ENCODE measurements at regions not wholly inside any gene's neighbourhood (a gene's known extent, or its start where the extent isn't known, plus 50 kb on each side); places are given as distances from the start of the nearest gene placed in this dataset.
"Not testable (repeated sequence)": the region's sequence is repeated elsewhere in the genome, so short reads cannot be mapped to it uniquely, and the experiment has no call there.

DNA sequence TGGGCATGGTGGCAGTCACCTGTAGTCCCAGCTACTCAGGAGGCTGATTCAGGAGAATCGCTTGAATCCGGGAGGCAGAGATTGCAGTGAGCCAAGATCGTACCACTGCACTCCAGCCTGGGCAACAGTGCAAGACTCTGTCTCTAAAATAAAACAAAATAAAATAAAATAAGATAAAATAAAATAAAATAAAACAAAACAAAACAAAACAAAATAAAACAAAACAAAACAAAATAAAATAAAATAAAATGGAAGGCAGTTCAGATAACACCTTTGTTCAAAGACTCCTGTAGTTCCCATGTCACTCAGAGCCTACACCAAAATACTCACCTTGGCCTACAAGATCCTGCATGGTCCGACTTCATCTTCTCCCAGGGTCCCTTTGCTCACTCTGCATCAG is 61.3 kb downstream of the SYF2 start:
- H3K4me3 ChIP-seq (replicated peaks; ENCODE audit: low read depth, low read length); DNase-seq (ENCODE audit: low read depth): not testable (repeated sequence)

DNA sequence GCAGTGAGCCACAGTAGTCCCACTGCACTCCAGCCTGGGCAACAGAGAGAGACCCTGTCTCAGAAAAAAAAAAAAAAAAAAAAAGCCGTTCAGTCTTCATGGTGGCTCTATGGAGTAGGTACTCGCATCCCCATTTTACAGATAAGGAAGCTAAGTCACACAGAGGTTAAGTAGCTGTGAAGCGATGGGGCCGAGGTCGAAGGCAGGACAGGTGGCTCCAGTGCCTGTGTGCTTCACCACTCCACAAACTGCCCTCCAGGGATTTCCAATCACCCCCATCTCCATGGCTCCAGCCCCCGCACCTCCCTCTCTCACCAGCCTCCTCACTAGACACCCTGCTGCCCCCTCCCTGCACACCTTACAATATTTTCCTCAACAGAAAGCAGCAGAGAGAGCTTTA is 61.9 kb downstream of the SYF2 start:
- no peak overlapping the region for H3K4me3 ChIP-seq (replicated peaks; ENCODE audit: low read depth, low read length)
- no peak for TF ChIP-seq CTCF (IDR thresholded peaks at IDR 0.05; ENCODE audit: low read length, missing control alignments)
- no peak for DNase-seq (ENCODE audit: low read depth)

DNA sequence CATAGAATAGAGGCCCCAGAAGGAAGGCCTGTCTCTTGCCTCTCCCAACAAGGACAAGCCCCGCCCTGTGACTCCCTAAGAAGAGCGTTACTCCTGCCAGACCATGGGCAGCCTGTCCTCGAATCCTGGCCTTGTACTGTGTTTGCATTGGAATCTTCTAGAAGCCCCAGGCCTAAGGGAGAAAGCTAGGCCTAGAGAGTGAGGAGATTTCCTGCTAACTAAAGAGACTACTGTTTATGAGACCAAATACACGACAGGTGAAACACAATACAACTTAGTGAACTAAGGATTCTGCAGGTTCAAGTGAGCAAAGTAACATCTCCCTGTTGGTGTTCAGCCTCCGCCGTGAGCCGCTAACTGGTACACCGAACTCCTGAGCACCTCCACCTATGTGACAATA is 62.7 kb downstream of the SYF2 start:
- TF ChIP-seq CTCF (IDR thresholded peaks at IDR 0.05; ENCODE audit: low read length, missing control alignments), result no peak
- DNase-seq (ENCODE audit: low read depth), result no peak
- no peak overlapping the region for H3K4me3 ChIP-seq (replicated peaks; ENCODE audit: low read depth, low read length)

DNA sequence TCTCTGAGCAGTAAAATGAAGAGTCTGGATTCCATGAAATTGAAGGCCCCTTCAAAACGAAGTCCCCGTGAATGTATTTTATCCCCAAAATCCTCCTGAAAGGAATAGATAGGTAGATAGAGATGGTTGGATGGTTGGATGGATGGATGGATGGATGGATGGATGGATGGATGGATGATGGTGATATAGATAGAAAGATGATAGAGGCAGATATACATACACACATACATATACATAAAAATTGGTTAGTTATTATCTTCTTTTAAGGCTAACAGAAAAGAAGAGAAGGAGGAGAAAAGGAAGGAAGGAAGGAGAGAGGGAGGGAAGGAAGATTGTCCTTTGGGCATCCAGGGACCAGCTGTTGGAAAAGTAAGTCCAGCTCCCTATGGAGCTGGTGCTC is 63.1 kb downstream of the SYF2 start:
- no peak overlapping the region for H3K4me3 ChIP-seq (replicated peaks; ENCODE audit: low read depth, low read length)
- no peak for TF ChIP-seq CTCF (IDR thresholded peaks at IDR 0.05; ENCODE audit: low read length, missing control alignments)
- no peak for DNase-seq (ENCODE audit: low read depth)

- H3K4me3 ChIP-seq (replicated peaks; ENCODE audit: low read depth, low read length), result no peak overlapping the region
- no peak for DNase-seq (ENCODE audit: low read depth)
- no peak for TF ChIP-seq CTCF (IDR thresholded peaks at IDR 0.05; ENCODE audit: low read length, missing control alignments)
Observed at GRCh38 chr1:25168193-25169071, 63.9 kb downstream of the SYF2 start.

- no peak overlapping the region for H3K4me3 ChIP-seq (replicated peaks; ENCODE audit: low read depth, low read length)
- DNase-seq (ENCODE audit: low read depth), result no peak
- TF ChIP-seq CTCF (IDR thresholded peaks at IDR 0.05; ENCODE audit: low read length, missing control alignments), result no peak
Observed at GRCh38 chr1:25167269-25168192, 64.8 kb downstream of the SYF2 start.

DNA sequence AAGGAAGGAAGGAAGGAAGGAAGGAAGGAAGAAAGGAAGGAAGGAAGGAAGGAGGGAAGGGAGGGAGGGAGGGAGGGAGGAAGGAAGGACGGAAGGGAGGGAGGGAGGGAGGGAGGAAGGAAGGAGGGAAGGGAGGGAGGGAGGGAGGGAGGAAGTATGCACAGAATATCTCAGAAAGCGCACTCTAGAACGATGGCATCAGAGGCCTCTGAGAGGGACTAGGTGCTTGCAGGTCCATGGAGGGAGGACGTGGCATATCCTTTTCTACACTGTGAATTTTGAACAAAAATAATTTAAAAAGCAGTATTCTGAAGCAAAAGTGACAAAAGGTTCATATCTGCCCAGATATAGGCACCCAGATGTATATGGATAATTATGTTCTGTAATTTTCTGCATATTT is 65.5 kb downstream of the SYF2 start:
- TF ChIP-seq CTCF (IDR thresholded peaks at IDR 0.05; ENCODE audit: low read length, missing control alignments), result no peak
- no peak for DNase-seq (ENCODE audit: low read depth)
- H3K4me3 ChIP-seq (replicated peaks; ENCODE audit: low read depth, low read length), result no peak overlapping the region
